ENCODE measurements at regions not wholly inside any gene's neighbourhood (a gene's known extent, or its start where the extent isn't known, plus 50 kb on each side); places are given as distances from the start of the nearest gene placed in this dataset.

DNA sequence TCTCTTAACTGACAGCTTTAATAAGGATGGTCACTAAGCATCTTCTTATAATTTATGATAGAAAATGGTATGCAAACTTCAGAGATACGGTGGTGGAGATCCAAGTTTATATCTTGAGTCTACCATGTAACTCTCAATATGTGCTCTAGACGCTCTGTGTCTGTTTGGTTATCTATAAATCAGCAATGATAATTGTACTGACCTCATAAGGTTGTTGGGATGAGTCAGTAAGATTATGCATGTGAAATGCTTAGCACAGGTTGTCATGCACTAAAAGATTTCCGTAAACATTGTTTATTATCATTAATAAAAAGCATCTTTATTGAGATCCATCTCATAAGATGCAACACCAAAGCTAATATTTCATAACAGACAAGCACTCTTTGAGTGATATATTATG lies 1094.9 kb upstream of the EEF2KMT start:
- WGBS, 2 donors (ENCODE audit: low coverage in 1 of 2) = 77 to 95% methylated on average over 2 to 3 of the region's 3 CpGs
- H3K4me1 ChIP-seq = no peaks in the 10 kb centered on the region
- intact Hi-C loops (cut with DNase I; ENCODE audit: low total_unique reads) = no loop called here

DNA sequence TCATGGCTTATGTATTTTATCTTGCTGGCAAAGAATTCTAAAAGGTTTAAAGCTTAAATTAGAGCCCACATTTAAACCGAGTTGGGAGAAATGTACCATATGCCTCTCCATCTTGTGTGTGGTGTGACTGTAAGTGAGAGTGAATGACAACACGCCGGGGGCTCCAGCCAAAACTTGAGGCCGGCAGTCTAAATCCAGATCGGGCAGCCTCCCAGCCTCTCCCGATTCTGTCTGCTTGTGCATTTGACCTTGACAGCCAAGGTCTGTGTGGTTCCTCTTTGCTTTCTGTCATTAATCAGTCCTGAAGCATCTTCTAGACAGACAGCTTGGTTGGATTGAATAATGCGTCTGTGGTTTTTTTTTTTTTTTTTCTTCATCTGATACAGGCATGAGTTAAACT lies 1093.2 kb upstream of the EEF2KMT start:
- no peak for DNase-seq
- intact Hi-C loops (cut with DNase I; ENCODE audit: low total_unique reads) (no loop called here), in situ Hi-C loops (cut with MboI; ENCODE audit: low pct_ligation_motif_present in 1 of 4, low pct_unique_long_range_greater_than_20kb in 1 of 4, low sequenced_read_pairs in 3 of 4) (no loop called here)
- no peaks in the 10 kb centered on the region for H3K9me3 ChIP-seq
- TF ChIP-seq, protein P1, sequence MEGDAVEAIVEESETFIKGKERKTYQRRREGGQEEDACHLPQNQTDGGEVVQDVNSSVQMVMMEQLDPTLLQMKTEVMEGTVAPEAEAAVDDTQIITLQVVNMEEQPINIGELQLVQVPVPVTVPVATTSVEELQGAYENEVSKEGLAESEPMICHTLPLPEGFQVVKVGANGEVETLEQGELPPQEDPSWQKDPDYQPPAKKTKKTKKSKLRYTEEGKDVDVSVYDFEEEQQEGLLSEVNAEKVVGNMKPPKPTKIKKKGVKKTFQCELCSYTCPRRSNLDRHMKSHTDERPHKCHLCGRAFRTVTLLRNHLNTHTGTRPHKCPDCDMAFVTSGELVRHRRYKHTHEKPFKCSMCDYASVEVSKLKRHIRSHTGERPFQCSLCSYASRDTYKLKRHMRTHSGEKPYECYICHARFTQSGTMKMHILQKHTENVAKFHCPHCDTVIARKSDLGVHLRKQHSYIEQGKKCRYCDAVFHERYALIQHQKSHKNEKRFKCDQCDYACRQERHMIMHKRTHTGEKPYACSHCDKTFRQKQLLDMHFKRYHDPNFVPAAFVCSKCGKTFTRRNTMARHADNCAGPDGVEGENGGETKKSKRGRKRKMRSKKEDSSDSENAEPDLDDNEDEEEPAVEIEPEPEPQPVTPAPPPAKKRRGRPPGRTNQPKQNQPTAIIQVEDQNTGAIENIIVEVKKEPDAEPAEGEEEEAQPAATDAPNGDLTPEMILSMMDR (IDR thresholded peaks at IDR 0.05) = no peak
- no peak for TF ChIP-seq POLR2AphosphoS5 (IDR thresholded peaks at IDR 0.05)
- TF ChIP-seq POLR2A (IDR thresholded peaks at IDR 0.05) = no peak
- no peak for TF ChIP-seq EP300 (IDR thresholded peaks at IDR 0.05; ENCODE audit: low read depth)
- H3K36me3 ChIP-seq = no peaks in the 10 kb centered on the region
- no peaks in the 10 kb centered on the region for H3K27me3 ChIP-seq
- WGBS, 2 donors (ENCODE audit: low coverage in 1 of 2) = 71 to 89% methylated on average over 1 to 7 of the region's 7 CpGs
- no peak overlapping the region for H3K27ac ChIP-seq
- H3K4me1 ChIP-seq = no peaks in the 10 kb centered on the region
- no peak overlapping the region for H3K4me3 ChIP-seq

More for the DNA sequence above, 1094.9 kb upstream of the EEF2KMT start:
- in situ Hi-C loops (cut with MboI; ENCODE audit: low pct_ligation_motif_present in 1 of 4, low pct_unique_long_range_greater_than_20kb in 1 of 4, low sequenced_read_pairs in 3 of 4) = no loop called here
- Histone ChIP-seq H3K4me3 (no peak overlapping the region), H3K27ac (no peak overlapping the region), H3K27me3 (no peaks in the 10 kb centered on the region), H3K9me3 (no peaks in the 10 kb centered on the region), H3K36me3 (no peaks in the 10 kb centered on the region)
- no peak for DNase-seq
- no peak for TF ChIP-seq POLR2AphosphoS5 (IDR thresholded peaks at IDR 0.05)
- no peak for TF ChIP-seq EP300 (IDR thresholded peaks at IDR 0.05; ENCODE audit: low read depth)
- TF ChIP-seq, protein P1 (IDR thresholded peaks at IDR 0.05) = no peak
- TF ChIP-seq POLR2A (IDR thresholded peaks at IDR 0.05) = no peak

DNA sequence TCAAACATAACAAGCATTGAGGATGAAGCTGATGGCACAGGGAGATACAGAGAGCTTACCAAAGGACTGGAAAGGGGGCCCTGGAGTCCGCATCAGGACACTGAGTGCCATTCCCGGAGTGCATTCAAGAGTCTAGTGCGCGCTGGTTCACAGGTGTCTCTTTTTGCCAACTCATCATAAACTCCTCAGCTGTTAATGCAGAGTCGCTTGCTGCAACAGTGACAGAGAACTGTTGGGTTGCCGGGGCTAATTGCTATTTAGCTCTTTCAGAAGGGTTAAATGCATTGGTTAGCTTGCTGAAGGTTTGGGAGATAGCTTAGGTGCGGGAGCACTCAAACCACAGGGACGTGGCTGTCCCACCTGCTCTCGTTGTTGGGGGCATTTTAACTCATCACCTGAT lies 1091.6 kb upstream of the EEF2KMT start:
- TF ChIP-seq POLR2A (IDR thresholded peaks at IDR 0.05) (no peak), EP300 (IDR thresholded peaks at IDR 0.05; ENCODE audit: low read depth) (no peak), POLR2AphosphoS5 (IDR thresholded peaks at IDR 0.05) (no peak)
- Histone ChIP-seq H3K27me3 (no peaks in the 10 kb centered on the region), H3K27ac (no peak overlapping the region), H3K9me3 (no peaks in the 10 kb centered on the region), H3K36me3 (no peaks in the 10 kb centered on the region), H3K4me3 (no peak overlapping the region), H3K4me1 (no peaks in the 10 kb centered on the region)
- no peak for DNase-seq
- 70 to 100% methylated on average over 1 to 9 of the region's 9 CpGs for WGBS, 2 donors (ENCODE audit: low coverage in 1 of 2)
- intact Hi-C loops (cut with DNase I; ENCODE audit: low total_unique reads) (no loop called here), in situ Hi-C loops (cut with MboI; ENCODE audit: low pct_ligation_motif_present in 1 of 4, low pct_unique_long_range_greater_than_20kb in 1 of 4, low sequenced_read_pairs in 3 of 4) (no loop called here)

DNA sequence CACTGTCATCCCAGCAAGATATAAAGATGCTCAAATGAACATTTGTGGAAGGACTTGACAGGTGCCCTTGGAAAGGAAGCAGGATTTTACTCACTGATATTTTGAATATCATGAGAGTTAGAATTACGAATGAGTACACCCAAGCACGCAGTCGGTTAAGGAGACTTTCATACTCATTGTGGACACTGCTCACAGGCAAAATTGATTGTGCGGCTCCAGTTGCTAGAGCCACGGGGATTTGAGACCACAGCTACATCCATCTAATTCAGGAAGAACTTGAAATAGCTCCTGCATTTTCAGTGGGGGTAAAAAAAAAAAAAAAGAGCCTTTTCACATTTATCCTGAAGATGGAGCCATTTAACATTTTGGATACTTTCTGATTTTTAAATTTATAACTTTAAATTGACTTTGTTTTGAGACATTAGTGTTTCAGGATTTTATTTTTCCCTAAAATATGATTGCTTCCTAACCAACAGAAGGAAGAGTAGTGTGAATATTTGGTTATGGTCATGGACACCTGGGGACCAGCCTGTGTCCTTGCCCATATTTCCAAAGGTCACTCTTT lies 1080.1 kb upstream of the EEF2KMT start:
- H3K27ac ChIP-seq = no peak overlapping the region
- in situ Hi-C loops (cut with MboI; ENCODE audit: low pct_ligation_motif_present in 1 of 4, low pct_unique_long_range_greater_than_20kb in 1 of 4, low sequenced_read_pairs in 3 of 4) = no loop called here
- no peaks in the 10 kb centered on the region for H3K36me3 ChIP-seq
- H3K27me3 ChIP-seq = no peaks in the 10 kb centered on the region
- H3K4me1 ChIP-seq = peaks cover 0 to 4% (median 0%) of the 10 kb centered on the region in 4 donors
- no peak for DNase-seq
- H3K9me3 ChIP-seq = no peaks in the 10 kb centered on the region
- intact Hi-C loops (cut with DNase I; ENCODE audit: low total_unique reads) = no loop called here
- 82 to 92% methylated on average over 5 of the region's 5 CpGs for WGBS, 2 donors (ENCODE audit: low coverage in 1 of 2)
- H3K4me3 ChIP-seq = no peak overlapping the region
- TF ChIP-seq POLR2AphosphoS5 (IDR thresholded peaks at IDR 0.05) = no peak
- no peak for TF ChIP-seq POLR2A (IDR thresholded peaks at IDR 0.05)
- no peak for TF ChIP-seq EP300 (IDR thresholded peaks at IDR 0.05; ENCODE audit: low read depth)
- TF ChIP-seq, protein P1 (IDR thresholded peaks at IDR 0.05) = no peak

DNA sequence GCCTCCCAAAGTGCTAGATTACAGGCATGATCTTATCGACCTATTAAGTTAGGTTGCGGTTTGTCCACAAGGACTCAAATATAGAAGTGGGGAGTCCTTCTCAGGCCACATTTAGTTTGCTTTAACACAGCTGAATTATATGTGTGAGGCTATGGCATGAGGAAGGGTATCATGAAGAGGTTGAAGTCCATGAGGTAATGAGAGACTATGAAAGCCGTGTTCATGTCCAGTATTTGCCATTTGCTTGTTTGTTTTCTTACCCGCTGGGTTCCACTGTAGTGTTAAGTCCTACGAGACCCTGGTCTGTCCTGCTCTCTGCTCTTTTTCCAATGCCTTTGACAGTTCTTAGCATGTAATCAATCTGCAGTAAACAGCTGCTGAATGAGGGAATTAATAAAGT lies 1072.4 kb upstream of the EEF2KMT start:
- WGBS, 2 donors (ENCODE audit: low coverage in 1 of 2) = 80 to 85% methylated on average over 2 to 5 of the region's 5 CpGs
- no peak for DNase-seq

More for the DNA sequence above, 1072.4 kb upstream of the EEF2KMT start:
- Histone ChIP-seq H3K27ac (no peak overlapping the region), H3K9me3 (no peaks in the 10 kb centered on the region), H3K4me1 (peaks cover 0 to 4% (median 0%) of the 10 kb centered on the region in 4 donors), H3K4me3 (no peak overlapping the region), H3K36me3 (no peaks in the 10 kb centered on the region), H3K27me3 (no peaks in the 10 kb centered on the region)
- intact Hi-C loops (cut with DNase I; ENCODE audit: low total_unique reads) (no loop called here), in situ Hi-C loops (cut with MboI; ENCODE audit: low pct_ligation_motif_present in 1 of 4, low pct_unique_long_range_greater_than_20kb in 1 of 4, low sequenced_read_pairs in 3 of 4) (no loop called here)
- TF ChIP-seq POLR2AphosphoS5 (IDR thresholded peaks at IDR 0.05) = no peak
- no peak for TF ChIP-seq EP300 (IDR thresholded peaks at IDR 0.05; ENCODE audit: low read depth)
- TF ChIP-seq, protein P1 (IDR thresholded peaks at IDR 0.05) = no peak
- no peak for TF ChIP-seq POLR2A (IDR thresholded peaks at IDR 0.05)

Data from transverse colon (tissue), 4 donors.